ENCODE measurements at regions not wholly inside any gene's neighbourhood (a gene's known extent, or its start where the extent isn't known, plus 50 kb on each side); places are given as distances from the start of the nearest gene placed in this dataset.

DNA sequence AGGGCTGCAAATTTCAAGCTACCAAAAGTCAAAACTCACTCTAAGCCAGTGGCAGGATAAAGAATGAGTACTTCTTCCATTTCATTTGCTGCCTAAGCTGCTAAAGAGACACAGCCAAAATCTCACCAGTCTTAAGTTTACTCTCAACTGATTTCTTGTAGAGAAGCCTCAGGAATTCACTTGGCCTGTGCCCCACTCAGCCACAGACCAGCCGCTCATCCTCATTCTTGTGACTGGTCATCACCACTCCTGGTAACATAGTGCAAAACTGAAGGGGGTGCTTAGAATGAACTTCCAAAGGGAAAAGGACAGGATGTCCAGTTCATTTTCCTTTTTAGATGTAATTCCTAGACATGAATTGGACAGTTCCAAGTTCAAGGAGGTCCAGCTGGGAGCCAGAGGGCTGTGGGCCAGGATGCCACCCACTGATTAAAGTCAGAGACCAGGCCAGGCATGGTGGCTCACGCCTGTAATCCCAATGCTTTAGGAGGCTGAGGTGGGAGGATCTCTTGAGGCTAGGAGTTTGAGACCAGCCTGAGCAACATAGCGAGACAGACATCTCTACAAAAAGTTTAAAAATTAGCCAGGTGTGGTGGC, 72.7 kb upstream of the RANBP3L start:
- TF ChIP-seq, protein P1, sequence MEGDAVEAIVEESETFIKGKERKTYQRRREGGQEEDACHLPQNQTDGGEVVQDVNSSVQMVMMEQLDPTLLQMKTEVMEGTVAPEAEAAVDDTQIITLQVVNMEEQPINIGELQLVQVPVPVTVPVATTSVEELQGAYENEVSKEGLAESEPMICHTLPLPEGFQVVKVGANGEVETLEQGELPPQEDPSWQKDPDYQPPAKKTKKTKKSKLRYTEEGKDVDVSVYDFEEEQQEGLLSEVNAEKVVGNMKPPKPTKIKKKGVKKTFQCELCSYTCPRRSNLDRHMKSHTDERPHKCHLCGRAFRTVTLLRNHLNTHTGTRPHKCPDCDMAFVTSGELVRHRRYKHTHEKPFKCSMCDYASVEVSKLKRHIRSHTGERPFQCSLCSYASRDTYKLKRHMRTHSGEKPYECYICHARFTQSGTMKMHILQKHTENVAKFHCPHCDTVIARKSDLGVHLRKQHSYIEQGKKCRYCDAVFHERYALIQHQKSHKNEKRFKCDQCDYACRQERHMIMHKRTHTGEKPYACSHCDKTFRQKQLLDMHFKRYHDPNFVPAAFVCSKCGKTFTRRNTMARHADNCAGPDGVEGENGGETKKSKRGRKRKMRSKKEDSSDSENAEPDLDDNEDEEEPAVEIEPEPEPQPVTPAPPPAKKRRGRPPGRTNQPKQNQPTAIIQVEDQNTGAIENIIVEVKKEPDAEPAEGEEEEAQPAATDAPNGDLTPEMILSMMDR (IDR thresholded peaks at IDR 0.05) = no peak

DNA sequence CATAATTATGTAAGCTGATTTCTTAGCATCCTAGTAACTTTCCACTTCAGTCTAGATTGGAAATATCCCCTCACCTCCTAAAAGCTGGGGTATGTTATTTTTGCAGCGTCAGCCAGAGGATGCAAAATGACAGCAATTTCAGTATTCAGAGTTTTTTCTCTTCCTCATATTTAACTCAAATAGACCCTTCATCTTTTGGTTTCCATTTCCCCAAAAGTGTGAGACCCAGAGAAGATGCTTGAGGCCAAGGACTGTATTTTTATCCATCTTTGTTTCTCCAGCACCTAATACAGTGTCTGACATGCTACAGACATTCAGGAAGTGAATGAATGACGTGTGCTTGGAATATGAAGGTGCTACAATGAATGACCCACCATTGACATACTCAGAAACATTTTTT, 75.5 kb upstream of the RANBP3L start:
- intact Hi-C loops (cut with DNase I) = no loop called here
- H3K36me3 ChIP-seq = no peaks in the 10 kb centered on the region
- no peak overlapping the region for H3K27ac ChIP-seq
- TF ChIP-seq, protein P1 (IDR thresholded peaks at IDR 0.05) = no peak
- no peak for DNase-seq
- ATAC-seq = no peak
- H3K4me3 ChIP-seq = no peak overlapping the region
- peaks cover 10 to 16% of the 10 kb centered on the region in 2 donors for H3K4me1 ChIP-seq
- no peaks in the 10 kb centered on the region for H3K27me3 ChIP-seq
- no peaks in the 10 kb centered on the region for H3K9me3 ChIP-seq

More for the DNA sequence above, 72.7 kb upstream of the RANBP3L start:
- no peak overlapping the region for H3K4me3 ChIP-seq
- no peaks in the 10 kb centered on the region for H3K36me3 ChIP-seq
- intact Hi-C loops (cut with DNase I) = no loop called here
- peak overlapping the region; percentile 62 to 76 for H3K27ac ChIP-seq
- peak; percentile 38 for ATAC-seq
- H3K9me3 ChIP-seq = no peaks in the 10 kb centered on the region
- H3K27me3 ChIP-seq = no peaks in the 10 kb centered on the region
- peaks cover 10 to 16% of the 10 kb centered on the region in 2 donors for H3K4me1 ChIP-seq
- peak in 1 of 4 donors; percentile 25 for DNase-seq

DNA sequence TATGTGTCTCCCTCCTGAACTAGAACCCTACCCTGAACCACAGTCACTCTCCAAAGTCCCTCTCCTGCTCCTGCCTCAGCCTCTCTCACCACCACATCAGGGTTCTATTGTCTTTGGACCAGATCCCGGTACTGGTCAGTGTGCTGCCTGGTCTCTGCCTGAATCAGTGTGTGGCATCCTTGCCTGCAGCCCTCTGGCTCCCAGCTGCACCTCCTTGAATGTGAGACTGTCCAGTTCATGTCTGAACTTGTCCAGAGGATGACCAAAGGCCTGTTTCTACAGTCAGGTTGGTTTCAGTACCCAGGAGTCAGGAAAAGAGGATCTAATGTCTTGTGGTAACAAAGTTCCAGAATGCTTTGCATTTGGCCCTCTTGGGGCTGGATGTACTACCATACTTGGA, 76.8 kb upstream of the RANBP3L start:
- Histone ChIP-seq H3K9me3 (no peaks in the 10 kb centered on the region), H3K4me1 (peaks cover 10% of the 10 kb centered on the region in 2 donors), H3K4me3 (no peak overlapping the region), H3K27ac (no peak overlapping the region), H3K27me3 (no peaks in the 10 kb centered on the region), H3K36me3 (no peaks in the 10 kb centered on the region)
- no peak for ATAC-seq
- DNase-seq = no peak
- TF ChIP-seq, protein P1 (IDR thresholded peaks at IDR 0.05) = no peak
- intact Hi-C loops (cut with DNase I) = no loop called here

DNA sequence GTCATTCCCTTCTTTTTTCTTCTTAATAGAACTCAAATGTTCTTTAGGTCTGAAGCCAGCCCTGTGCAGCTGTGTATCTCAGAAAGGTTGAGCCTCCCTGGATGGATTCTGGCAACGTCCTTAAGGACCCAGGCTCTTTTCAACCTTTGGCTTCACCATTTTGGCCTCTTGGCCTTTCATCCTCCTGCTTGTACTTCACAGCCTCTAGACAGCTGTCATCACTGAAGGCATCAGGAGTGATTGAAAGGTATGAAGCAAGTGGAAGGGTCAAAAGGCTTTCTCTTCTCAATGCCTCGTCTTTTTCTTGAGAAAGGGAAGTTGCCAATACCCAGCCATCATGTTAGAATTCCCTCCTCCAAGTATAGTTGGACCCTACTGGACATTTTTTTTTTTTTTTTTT, 81.2 kb upstream of the RANBP3L start:
- no peak for DNase-seq
- ATAC-seq = no peak
- intact Hi-C loops (cut with DNase I) = no loop called here
- no peak overlapping the region for H3K4me3 ChIP-seq
- TF ChIP-seq, protein P1 (IDR thresholded peaks at IDR 0.05) = no peak
- H3K4me1 ChIP-seq = no peaks in the 10 kb centered on the region
- H3K9me3 ChIP-seq = no peaks in the 10 kb centered on the region
- no peaks in the 10 kb centered on the region for H3K27me3 ChIP-seq
- H3K27ac ChIP-seq = no peak overlapping the region
- H3K36me3 ChIP-seq = no peaks in the 10 kb centered on the region

DNA sequence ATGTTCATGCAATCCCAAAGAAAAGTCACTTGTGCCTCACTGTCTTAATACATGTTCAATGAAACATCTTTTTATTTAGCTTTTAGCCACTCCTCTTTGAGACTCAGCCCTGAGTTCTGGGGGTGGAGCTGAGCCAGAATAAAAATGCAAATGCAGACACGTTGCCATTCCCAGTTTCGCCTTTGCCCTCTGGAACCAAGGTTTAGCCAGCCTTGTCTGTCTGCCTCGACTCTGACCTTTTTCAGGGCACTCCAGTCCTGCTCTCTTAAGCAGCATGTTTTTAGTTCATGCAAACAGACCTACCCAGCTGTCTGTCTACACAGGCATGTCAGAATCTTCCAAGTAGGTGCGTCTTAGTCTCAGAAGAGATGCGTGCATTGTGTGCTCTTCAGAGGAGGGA, 82.2 kb upstream of the RANBP3L start:
- no peak overlapping the region for H3K27ac ChIP-seq
- H3K4me3 ChIP-seq = no peak overlapping the region
- no peaks in the 10 kb centered on the region for H3K27me3 ChIP-seq
- H3K36me3 ChIP-seq = no peaks in the 10 kb centered on the region
- TF ChIP-seq, protein P1 (IDR thresholded peaks at IDR 0.05) = no peak
- no peak for ATAC-seq
- intact Hi-C loops (cut with DNase I) = no loop called here
- no peaks in the 10 kb centered on the region for H3K9me3 ChIP-seq
- H3K4me1 ChIP-seq = peaks cover 0 to 5% of the 10 kb centered on the region in 2 donors
- no peak for DNase-seq

All from left lung (tissue), 4 donors.